Transverse colon (tissue), 4 donors: ENCODE measurements at regions not wholly inside any gene's neighbourhood (a gene's known extent, or its start where the extent isn't known, plus 50 kb on each side); places are given as distances from the start of the nearest gene placed in this dataset.

ENCODE experiments used
- EP300 ChIP-seq: sonication (generic); formaldehyde crosslinking; IDR thresholded peaks from one replicate; pipeline ENCODE4 v1.6.1; 2017; ENCODE audit warnings: antibody characterized with exemption, low read depth
- POLR2A ChIP-seq: fragments of 450-650 bp; IDR thresholded peaks from one replicate; pipeline ENCODE4 v1.6.1; 2016; ENCODE audit warnings: antibody characterized with exemption, mild to moderate bottlenecking, moderate library complexity
- POLR2AphosphoS5 ChIP-seq, 3 donors: sonication (generic); formaldehyde crosslinking; IDR thresholded peaks; one replicate each; pipeline ENCODE4 v1.6.1; 2016; ENCODE audit warnings: antibody characterized with exemption in 3 of 3
- TF ChIP-seq, protein P1 (sequence below), 5 experiments: fragments of 200-600 bp in 3 of 5; fragments of 450-650 bp in 2 of 5; sonication (generic) in 3 of 5; IDR thresholded peaks; 1 replicate in 2 of 5; 2 replicates in 3 of 5; pipeline ENCODE4 v1.5.1; 2016 to 2017; ENCODE audit warnings: antibody characterized with exemption in 5 of 5, inconsistent platforms in 3 of 5, mild to moderate bottlenecking in 2 of 5, moderate library complexity in 1 of 5

DNA sequence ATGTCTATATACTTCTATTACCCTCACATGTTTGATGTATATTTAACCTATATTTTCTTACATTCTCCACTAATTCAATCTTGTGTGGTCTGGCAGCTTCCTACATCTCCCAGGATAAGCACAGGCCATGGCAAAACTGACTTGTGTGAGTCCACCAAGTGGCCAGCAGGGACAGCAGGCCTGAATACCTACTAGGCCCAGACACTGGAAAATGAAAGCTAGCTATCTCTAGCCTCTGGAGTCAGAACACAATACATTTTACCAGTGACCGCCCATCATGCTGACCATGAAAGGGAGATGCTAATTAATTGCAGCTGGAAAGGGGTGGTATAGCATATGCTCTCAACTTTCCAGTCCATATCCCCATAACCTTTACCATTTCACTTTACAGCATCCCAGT, 132.3 kb downstream of the PCTP start:
- TF ChIP-seq, protein P1, sequence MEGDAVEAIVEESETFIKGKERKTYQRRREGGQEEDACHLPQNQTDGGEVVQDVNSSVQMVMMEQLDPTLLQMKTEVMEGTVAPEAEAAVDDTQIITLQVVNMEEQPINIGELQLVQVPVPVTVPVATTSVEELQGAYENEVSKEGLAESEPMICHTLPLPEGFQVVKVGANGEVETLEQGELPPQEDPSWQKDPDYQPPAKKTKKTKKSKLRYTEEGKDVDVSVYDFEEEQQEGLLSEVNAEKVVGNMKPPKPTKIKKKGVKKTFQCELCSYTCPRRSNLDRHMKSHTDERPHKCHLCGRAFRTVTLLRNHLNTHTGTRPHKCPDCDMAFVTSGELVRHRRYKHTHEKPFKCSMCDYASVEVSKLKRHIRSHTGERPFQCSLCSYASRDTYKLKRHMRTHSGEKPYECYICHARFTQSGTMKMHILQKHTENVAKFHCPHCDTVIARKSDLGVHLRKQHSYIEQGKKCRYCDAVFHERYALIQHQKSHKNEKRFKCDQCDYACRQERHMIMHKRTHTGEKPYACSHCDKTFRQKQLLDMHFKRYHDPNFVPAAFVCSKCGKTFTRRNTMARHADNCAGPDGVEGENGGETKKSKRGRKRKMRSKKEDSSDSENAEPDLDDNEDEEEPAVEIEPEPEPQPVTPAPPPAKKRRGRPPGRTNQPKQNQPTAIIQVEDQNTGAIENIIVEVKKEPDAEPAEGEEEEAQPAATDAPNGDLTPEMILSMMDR (IDR thresholded peaks at IDR 0.05), result no peak
- no peak for TF ChIP-seq POLR2A
- no peak for TF ChIP-seq EP300
- TF ChIP-seq POLR2AphosphoS5 (IDR thresholded peaks at IDR 0.05), result no peak
